BJ (cell line): ENCODE measurements at regions not wholly inside any gene's neighbourhood (a gene's known extent, or its start where the extent isn't known, plus 50 kb on each side); places are given as distances from the start of the nearest gene placed in this dataset.

Source experiments
- CTCF ChIA-PET: fragments of 350-600 bp; formaldehyde crosslinking; extraction: SDS; loops from one replicate; lab custom pipeline; 2021; ENCODE audit warnings: antibody characterized with exemption, inconsistent platforms; lab: Yijun Ruan, JAX
- POLR2A ChIA-PET: fragments of 300-600 bp; sonication (Branson Sonifier 250); formaldehyde crosslinking; extraction: SDS; loops from one replicate; lab custom pipeline; 2021; ENCODE audit warnings: antibody characterized with exemption; lab: Charles Lee
- DNase-seq: peaks from one replicate; pipeline ENCODE4 v3.0.0-alpha.2; 2011; ENCODE audit warnings: low read depth
- H3K27me3 ChIP-seq: 2 replicates; pipeline ENCODE4 v1.6.0; 2011; ENCODE audit warnings: low read length; ENCODE audit not compliant: control insufficient read depth, insufficient read depth
- H3K36me3 ChIP-seq: 2 replicates; pipeline ENCODE4 v1.5.1; 2011; ENCODE audit warnings: low read length; ENCODE audit not compliant: control insufficient read depth, insufficient read depth
- H3K4me3 ChIP-seq: 2 replicates; pipeline ENCODE4 v1.5.1; 2011; ENCODE audit warnings: low read depth, mild to moderate bottlenecking, control low read depth, low read length
- TF ChIP-seq, protein P1 (sequence below): IDR thresholded peaks from 2 replicates; pipeline ENCODE4 v1.5.1; 2011; ENCODE audit warnings: low read depth, mild to moderate bottlenecking, control low read depth, inconsistent platforms, low read length, moderate library complexity; ENCODE audit not compliant: insufficient read depth

DNA sequence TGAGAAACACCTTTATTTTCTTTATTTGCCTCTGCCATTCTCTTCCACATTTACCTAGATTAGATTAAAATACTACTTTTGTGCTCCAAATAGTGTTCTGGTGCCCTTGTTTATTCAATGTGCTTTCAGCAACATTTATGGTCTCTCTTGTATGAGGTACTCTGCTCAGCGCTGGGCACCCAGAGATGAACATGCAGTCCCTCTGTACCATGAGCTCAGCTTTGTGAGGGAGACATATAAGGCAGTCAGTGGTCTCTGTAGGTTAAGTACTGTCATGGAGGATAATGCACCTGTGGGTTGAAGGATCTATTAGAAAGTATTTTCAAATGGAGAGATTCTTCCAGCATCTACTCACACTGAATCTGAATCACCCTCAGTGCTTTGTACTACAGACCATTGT is 176.5 kb downstream of the TAF11L14 start:
- TF ChIP-seq, protein P1, sequence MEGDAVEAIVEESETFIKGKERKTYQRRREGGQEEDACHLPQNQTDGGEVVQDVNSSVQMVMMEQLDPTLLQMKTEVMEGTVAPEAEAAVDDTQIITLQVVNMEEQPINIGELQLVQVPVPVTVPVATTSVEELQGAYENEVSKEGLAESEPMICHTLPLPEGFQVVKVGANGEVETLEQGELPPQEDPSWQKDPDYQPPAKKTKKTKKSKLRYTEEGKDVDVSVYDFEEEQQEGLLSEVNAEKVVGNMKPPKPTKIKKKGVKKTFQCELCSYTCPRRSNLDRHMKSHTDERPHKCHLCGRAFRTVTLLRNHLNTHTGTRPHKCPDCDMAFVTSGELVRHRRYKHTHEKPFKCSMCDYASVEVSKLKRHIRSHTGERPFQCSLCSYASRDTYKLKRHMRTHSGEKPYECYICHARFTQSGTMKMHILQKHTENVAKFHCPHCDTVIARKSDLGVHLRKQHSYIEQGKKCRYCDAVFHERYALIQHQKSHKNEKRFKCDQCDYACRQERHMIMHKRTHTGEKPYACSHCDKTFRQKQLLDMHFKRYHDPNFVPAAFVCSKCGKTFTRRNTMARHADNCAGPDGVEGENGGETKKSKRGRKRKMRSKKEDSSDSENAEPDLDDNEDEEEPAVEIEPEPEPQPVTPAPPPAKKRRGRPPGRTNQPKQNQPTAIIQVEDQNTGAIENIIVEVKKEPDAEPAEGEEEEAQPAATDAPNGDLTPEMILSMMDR = no peak
- POLR2A ChIA-PET = no interaction called here

DNA sequence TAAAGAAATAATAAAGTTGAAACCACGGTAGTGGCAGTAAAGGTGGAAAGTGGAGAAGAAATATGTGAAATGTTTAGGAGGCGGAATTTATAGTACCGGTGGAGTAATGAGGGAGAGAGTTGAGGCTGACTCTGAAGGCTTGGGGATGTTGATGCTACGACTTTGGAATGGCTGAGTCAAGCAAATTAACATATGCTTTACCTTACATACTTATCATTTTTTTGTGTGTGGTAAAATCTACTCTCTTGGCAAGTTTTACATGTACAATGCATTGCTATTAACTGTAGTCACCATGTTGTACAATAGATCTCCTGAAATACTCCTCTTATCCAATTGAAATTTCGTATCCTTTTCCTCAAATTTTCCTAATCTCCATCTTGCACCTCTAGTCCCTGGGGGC is 179.0 kb downstream of the TAF11L14 start:
- H3K36me3 ChIP-seq = no peaks in the 10 kb centered on the region
- no peaks in the 10 kb centered on the region for H3K27me3 ChIP-seq
- POLR2A ChIA-PET = no interaction called here
- TF ChIP-seq, protein P1 = no peak
- DNase-seq = no peak
- no peak overlapping the region for H3K4me3 ChIP-seq
- CTCF ChIA-PET = no interaction called here

More for the DNA sequence above, 176.5 kb downstream of the TAF11L14 start:
- no peaks in the 10 kb centered on the region for H3K36me3 ChIP-seq
- H3K4me3 ChIP-seq = no peak overlapping the region
- no peaks in the 10 kb centered on the region for H3K27me3 ChIP-seq
- CTCF ChIA-PET = no interaction called here
- DNase-seq = no peak

DNA sequence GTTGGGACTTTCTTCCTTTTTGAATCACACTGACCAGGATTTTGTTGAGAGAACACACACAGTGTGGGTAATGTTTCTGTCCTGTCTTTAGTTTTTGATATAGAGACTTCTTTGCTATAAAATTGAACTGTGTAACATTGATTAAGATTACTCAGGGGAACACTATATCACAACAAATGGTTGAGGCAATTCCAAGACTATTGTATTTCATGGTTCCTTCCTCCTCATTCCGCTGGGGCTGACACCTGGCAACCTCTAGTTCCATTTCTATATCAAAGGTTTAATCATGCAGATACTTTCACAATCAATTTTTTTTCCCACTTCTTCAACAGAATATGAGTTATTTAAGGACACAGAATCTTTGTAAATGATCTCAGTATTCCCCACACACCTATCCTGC is 182.2 kb downstream of the TAF11L14 start:
- Histone ChIP-seq H3K36me3 (no peaks in the 10 kb centered on the region), H3K4me3 (no peak overlapping the region), H3K27me3 (no peaks in the 10 kb centered on the region)
- DNase-seq = no peak
- CTCF ChIA-PET = no interaction called here
- POLR2A ChIA-PET = no interaction called here
- TF ChIP-seq, protein P1 = no peak

DNA sequence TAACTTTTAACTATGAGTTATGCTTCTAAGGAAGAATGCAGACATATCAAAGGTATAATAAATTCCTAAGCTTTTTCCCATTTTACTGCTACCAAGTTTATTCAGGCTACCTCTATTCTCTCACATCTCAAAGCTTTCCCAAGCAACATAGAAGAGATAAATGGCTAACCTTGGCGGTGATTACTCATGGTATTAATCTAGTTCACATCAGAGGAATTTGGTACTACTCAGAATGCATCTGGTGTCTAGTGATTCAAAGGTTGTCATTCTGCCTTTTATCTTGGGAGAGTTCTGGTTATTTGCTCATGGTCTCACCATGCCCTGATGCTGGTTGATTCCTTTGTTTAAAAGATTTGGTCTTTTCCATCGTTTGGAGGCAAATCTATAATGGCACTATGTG is 182.7 kb downstream of the TAF11L14 start:
- TF ChIP-seq, protein P1 = no peak
- Histone ChIP-seq H3K4me3 (no peak overlapping the region), H3K27me3 (no peaks in the 10 kb centered on the region), H3K36me3 (no peaks in the 10 kb centered on the region)
- CTCF ChIA-PET = no interaction called here
- POLR2A ChIA-PET = no interaction called here
- no peak for DNase-seq

DNA sequence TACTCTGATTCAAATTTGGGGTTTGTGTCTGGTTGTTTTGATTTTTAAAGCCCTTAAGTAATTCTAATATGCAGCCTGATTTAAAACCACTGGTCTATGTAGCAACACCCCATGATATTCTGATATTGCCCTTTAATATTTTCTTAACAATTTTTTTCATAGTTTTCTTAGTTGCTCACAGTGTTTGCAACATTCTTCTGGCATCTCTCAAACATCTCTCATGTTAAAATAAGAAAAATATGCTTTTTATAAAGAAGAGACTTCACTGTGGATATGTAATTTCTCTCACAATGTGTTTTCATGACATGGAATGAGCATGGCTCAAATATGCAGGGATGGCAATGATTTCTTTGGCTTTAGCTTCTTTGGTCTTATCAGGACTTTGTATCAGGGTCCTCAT is 183.7 kb downstream of the TAF11L14 start:
- H3K36me3 ChIP-seq = no peaks in the 10 kb centered on the region
- DNase-seq = no peak
- ChIA-PET POLR2A (no interaction called here), CTCF (no interaction called here)
- H3K4me3 ChIP-seq = no peak overlapping the region
- H3K27me3 ChIP-seq = no peaks in the 10 kb centered on the region
- TF ChIP-seq, protein P1 = no peak
